NCI-H146 treated with DMSO at 0.1 percent for 48 hours (cell line): ENCODE measurements at regions not wholly inside any gene's neighbourhood (a gene's known extent, or its start where the extent isn't known, plus 50 kb on each side); places are given as distances from the start of the nearest gene placed in this dataset.
"Not testable (repeated sequence)": the region's sequence is repeated elsewhere in the genome, so short reads cannot be mapped to it uniquely, and the experiment has no call there.

ENCODE experiments used
- DNase-seq: peaks from one replicate; lab custom pipeline; 2025; ENCODE audit not compliant: unreplicated experiment; lab: John Stamatoyannopoulos, UW

GRCh38 chr20:24831232-24831631, 117.8 kb upstream of the CST7 start:
- no peak for DNase-seq

- DNase-seq: no peak
Measured at GRCh38 chr20:24832518-24832917, 116.6 kb upstream of the CST7 start.

- no peak for DNase-seq
Measured at GRCh38 chr20:24833592-24833991, 115.5 kb upstream of the CST7 start.

GRCh38 chr20:24834310-24834709, 114.8 kb upstream of the CST7 start:
- DNase-seq: no peak

GRCh38 chr20:24835195-24835594, 113.9 kb upstream of the CST7 start:
- DNase-seq: no peak

- DNase-seq: no peak
Measured at GRCh38 chr20:24836041-24836533, 113.0 kb upstream of the CST7 start.

- DNase-seq: no peak
Measured at GRCh38 chr20:24836661-24837299, 112.3 kb upstream of the CST7 start.

- DNase-seq: no peak
Measured at GRCh38 chr20:24837781-24838450, 111.2 kb upstream of the CST7 start.

- no peak for DNase-seq
Measured at GRCh38 chr20:24838546-24839535, 110.2 kb upstream of the CST7 start.

GRCh38 chr20:24840121-24840713, 108.9 kb upstream of the CST7 start:
- DNase-seq: no peak

GRCh38 chr20:24842274-24842917, 106.7 kb upstream of the CST7 start:
- no peak for DNase-seq

GRCh38 chr20:24842918-24843715, 106.0 kb upstream of the CST7 start:
- DNase-seq: no peak

- no peak for DNase-seq
Measured at GRCh38 chr20:24850176-24850575, 98.9 kb upstream of the CST7 start.

GRCh38 chr20:24851346-24852019, 97.6 kb upstream of the CST7 start:
- no peak for DNase-seq

- no peak for DNase-seq
Measured at GRCh38 chr20:24853916-24854315, 95.2 kb upstream of the CST7 start.

- no peak for DNase-seq
Measured at GRCh38 chr20:24855848-24856247, 93.2 kb upstream of the CST7 start.

GRCh38 chr20:24858500-24858899, 90.6 kb upstream of the CST7 start:
- DNase-seq: not testable (repeated sequence)

- DNase-seq: no peak
Measured at GRCh38 chr20:24859539-24859938, 89.5 kb upstream of the CST7 start.

- DNase-seq: no peak
Measured at GRCh38 chr20:24862186-24862585, 86.9 kb upstream of the CST7 start.
